Heart right ventricle (tissue), 16 donors: ENCODE measurements at regions not wholly inside any gene's neighbourhood (a gene's known extent, or its start where the extent isn't known, plus 50 kb on each side); places are given as distances from the start of the nearest gene placed in this dataset.

Experiments used
- ATAC-seq, 8 donors: fragments of 200-7000 bp; cut with Tn5 transposase; one replicate each; pipeline ENCODE4 v1.9.1; 2020; ENCODE audit warnings: mild to moderate bottlenecking in 8 of 8, moderate library complexity in 8 of 8, moderate number of reproducible peaks in 1 of 8
- DNase-seq, 2 donors: peaks; one replicate each; pipeline ENCODE4 v3.0.0-alpha.2; 2020
- H3K27ac ChIP-seq, 10 donors: fragments of 200-600 bp; sonication (generic) in 2 of 10; one replicate each; pipeline versions ENCODE4 v1.5.0 to v1.8.0; 2020 to 2022; ENCODE audit warnings: mild to moderate bottlenecking in 3 of 10
- H3K27me3 ChIP-seq, 7 donors: fragments of 200-600 bp; one replicate each; pipeline ENCODE4 v1.8.0; 2021 to 2022; ENCODE audit warnings: mild to moderate bottlenecking in 2 of 7
- H3K36me3 ChIP-seq, 9 donors: fragments of 200-600 bp; sonication (generic) in 1 of 9; one replicate each; pipeline versions ENCODE4 v1.5.0 to v1.8.0; 2020 to 2022; ENCODE audit warnings: mild to moderate bottlenecking in 2 of 9
- H3K4me1 ChIP-seq, 9 donors: fragments of 200-600 bp; sonication (generic) in 1 of 9; one replicate each; pipeline versions ENCODE4 v1.5.0 to v1.8.0; 2020 to 2022; ENCODE audit warnings: mild to moderate bottlenecking in 4 of 9
- H3K4me3 ChIP-seq, 10 donors: fragments of 200-600 bp; sonication (generic) in 2 of 10; one replicate each; pipeline versions ENCODE4 v1.5.0 to v1.8.0; 2020 to 2022; ENCODE audit warnings: mild to moderate bottlenecking in 7 of 10, moderate library complexity in 2 of 10
- H3K9me3 ChIP-seq, 11 donors: fragments of 200-600 bp in 10 of 11; sonication (generic) in 2 of 11; one replicate each; pipeline versions ENCODE4 v1.5.0 to v1.8.0; 2013 to 2022; ENCODE audit warnings: mild to moderate bottlenecking in 2 of 11, control low read depth in 1 of 11, moderate library complexity in 1 of 11
- CTCF ChIP-seq, 9 donors: fragments of 200-600 bp; sonication (generic) in 2 of 9; IDR thresholded peaks; one replicate each; pipeline versions ENCODE4 v1.5.0 to v1.8.0; 2021 to 2022; ENCODE audit warnings: antibody characterized with exemption in 9 of 9, mild to moderate bottlenecking in 5 of 9, moderate library complexity in 1 of 9
- WGBS, 2 donors: extraction: QIAGEN DNeasy Blood & Tissue Kit; methylation state at CpG; one replicate each; pipeline ENCODE4 v1.1.7; 2013; ENCODE audit warnings: inconsistent platforms in 1 of 2; 5-methylcytosine and 5-hydroxymethylcytosine counted together
- intact Hi-C, 10 donors: fragments of 100-400 bp; cut with DNase I; formaldehyde crosslinking; loops; one replicate each; pipeline versions ENCODE4 v1.11.1 to v1.14.2; 2022
- donor health status: Arrhythmogenic right ventricular cardiomyopathy.
- donor health status: ischemic (EF 13 %, LVEDD 7.1; RV severe dilation, severe dysfunction).
- donor health status: healthy with polysubstance abuse.
- donor health status: DM: no; HTN: yes; CAD: no.
- donor health status: DM: no; HTN: no; CAD: no.
- donor health status: ischemic (EF 25% LVEDD 6.9; RV normal size, moderate dysfunction).
- donor health status: ischemic (EF 25% LVEDD 5.7; RV mildly dilated, moderate dysfunction).
- donor health status: healthy.
- donor health status: DM: yes; HTN: yes; CAD: no.
- donor health status: Ischemic cardiomyopathy.
- donor health status: ischemic (EF 35%, LVEDD 5.7; RV mildly dilated, moderate dysfunction).
- donor health status: nonischemic (EF 11% LVEDD 7.7; RV severe dilation, severe dysfunction).
- donor health status: DM: yes; HTN: yes; CAD: no.
- donor health status: PGD.
- donor health status: ischemic (EF 29% LVEDD 5.4; RV normal size, mild dysfunction).
- donor health status: nonischemic (EF 23%, LVEDD 6.1; RV moderate dilation, normal function).

- Histone ChIP-seq H3K27ac (no peak overlapping the region), H3K36me3 (no peaks in the 10 kb centered on the region), H3K4me3 (no peak overlapping the region), H3K9me3 (peaks cover 0 to 16% (median 0%) of the 10 kb centered on the region in 11 donors), H3K27me3 (no peaks in the 10 kb centered on the region), H3K4me1 (no peaks in the 10 kb centered on the region)
- DNase-seq (no peak), ATAC-seq (no peak)
- WGBS, 2 donors, result 58 to 61% methylated on average over 11 of the region's 11 CpGs
- no peak for TF ChIP-seq CTCF (IDR thresholded peaks at IDR 0.05)
- intact Hi-C loops, result no loop called here
Observed at GRCh38 chr16:73996624-73997339, 299.8 kb upstream of the PSMD7 start.

GRCh38 chr16:73993878-73994277 lies 302.7 kb upstream of the PSMD7 start:
- intact Hi-C loops, result no loop called here
- ATAC-seq, result no peak
- DNase-seq, result no peak
- Histone ChIP-seq H3K27me3 (no peaks in the 10 kb centered on the region), H3K9me3 (peaks cover 0 to 15% (median 0%) of the 10 kb centered on the region in 11 donors), H3K27ac (no peak overlapping the region), H3K36me3 (no peaks in the 10 kb centered on the region), H3K4me1 (no peaks in the 10 kb centered on the region), H3K4me3 (no peak overlapping the region)
- TF ChIP-seq CTCF (IDR thresholded peaks at IDR 0.05), result no peak
- 49 to 54% methylated on average over 1 of the region's 1 CpG for WGBS, 2 donors

- Histone ChIP-seq H3K27me3 (peaks cover 0 to 8% (median 0%) of the 10 kb centered on the region in 7 donors), H3K9me3 (peaks cover 0 to 15% (median 0%) of the 10 kb centered on the region in 11 donors), H3K4me3 (no peak overlapping the region), H3K36me3 (no peaks in the 10 kb centered on the region), H3K27ac (no peak overlapping the region), H3K4me1 (no peaks in the 10 kb centered on the region)
- DNase-seq (no peak), ATAC-seq (no peak)
- no peak for TF ChIP-seq CTCF (IDR thresholded peaks at IDR 0.05)
- intact Hi-C loops, result no loop called here
- 90 to 96% methylated on average over 5 of the region's 5 CpGs for WGBS, 2 donors
Observed at GRCh38 chr16:73978407-73978784, 318.2 kb upstream of the PSMD7 start.

DNA sequence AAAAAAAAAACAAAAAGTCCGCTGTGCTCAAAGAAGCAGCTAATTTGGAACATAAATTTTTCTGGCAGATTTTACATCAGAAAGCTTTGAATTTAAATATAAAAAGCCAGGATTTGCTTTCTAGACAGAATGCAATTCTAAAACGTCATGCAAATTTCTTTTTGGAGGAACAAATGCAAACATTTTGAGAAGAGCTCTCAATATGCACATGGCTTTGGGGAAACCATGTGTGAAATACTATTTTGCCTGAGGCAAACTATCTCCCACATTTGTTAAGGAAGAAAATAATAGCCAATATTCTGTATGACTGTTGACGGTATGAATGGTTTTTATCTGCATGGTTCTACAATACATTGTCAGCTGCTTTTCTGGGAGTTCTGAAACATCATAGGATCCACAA lies 320.0 kb upstream of the PSMD7 start:
- TF ChIP-seq CTCF (IDR thresholded peaks at IDR 0.05), result no peak
- intact Hi-C loops, result no loop called here
- WGBS, 2 donors, result 74 to 78% methylated on average over 3 of the region's 3 CpGs

More for the DNA sequence above, 320.0 kb upstream of the PSMD7 start:
- H3K36me3 ChIP-seq, result no peaks in the 10 kb centered on the region
- H3K4me1 ChIP-seq, result no peaks in the 10 kb centered on the region
- no peak for ATAC-seq
- peaks cover 0 to 8% (median 0%) of the 10 kb centered on the region in 7 donors for H3K27me3 ChIP-seq
- no peak overlapping the region for H3K4me3 ChIP-seq
- peaks cover 0 to 6% (median 0%) of the 10 kb centered on the region in 11 donors for H3K9me3 ChIP-seq
- DNase-seq, result no peak
- no peak overlapping the region for H3K27ac ChIP-seq
